ENCODE measurements at regions not wholly inside any gene's neighbourhood (a gene's known extent, or its start where the extent isn't known, plus 50 kb on each side); places are given as distances from the start of the nearest gene placed in this dataset.

- Histone ChIP-seq H3K27me3 (ENCODE audit: control insufficient read depth, insufficient read depth, low read length) (no peaks in the 10 kb centered on the region), H3K9ac (no peak overlapping the region), H3K4me2 (ENCODE audit: low read length) (no peak overlapping the region), H3K27ac (no peak overlapping the region), H3K79me2 (no peaks in the 10 kb centered on the region), H2AFZ (no peak overlapping the region), H3K4me1 (no peaks in the 10 kb centered on the region), H3K36me3 (ENCODE audit: control insufficient read depth, insufficient read depth, low read length) (no peaks in the 10 kb centered on the region), H3K4me3 (ENCODE audit: low read depth, low read length) (no peak overlapping the region), H3K9me3 (ENCODE audit: control insufficient read depth, low read length) (no peaks in the 10 kb centered on the region)
- no peak for TF ChIP-seq CTCF (IDR thresholded peaks at IDR 0.05)
Observed at GRCh38 chr1:217944550-217944949, 313.4 kb downstream of the SPATA17 start.

- no peaks in the 10 kb centered on the region for H3K9me3 ChIP-seq (ENCODE audit: control insufficient read depth, low read length)
- H3K27ac ChIP-seq = no peak overlapping the region
- H3K4me3 ChIP-seq (ENCODE audit: low read depth, low read length) = no peak overlapping the region
- no peaks in the 10 kb centered on the region for H3K36me3 ChIP-seq (ENCODE audit: control insufficient read depth, insufficient read depth, low read length)
- no peak for TF ChIP-seq CTCF (IDR thresholded peaks at IDR 0.05)
- H3K9ac ChIP-seq = no peak overlapping the region
- H3K27me3 ChIP-seq (ENCODE audit: control insufficient read depth, insufficient read depth, low read length) = no peaks in the 10 kb centered on the region
- no peak overlapping the region for H3K4me2 ChIP-seq (ENCODE audit: low read length)
- no peak overlapping the region for H2AFZ ChIP-seq
- no peaks in the 10 kb centered on the region for H3K79me2 ChIP-seq
- H3K4me1 ChIP-seq = no peaks in the 10 kb centered on the region
Observed at GRCh38 chr1:217946511-217946910, 315.4 kb downstream of the SPATA17 start.

- Histone ChIP-seq H3K27ac (no peak overlapping the region), H3K27me3 (ENCODE audit: control insufficient read depth, insufficient read depth, low read length) (no peaks in the 10 kb centered on the region), H3K9ac (no peak overlapping the region), H3K4me2 (ENCODE audit: low read length) (no peak overlapping the region), H3K4me1 (no peaks in the 10 kb centered on the region), H3K9me3 (ENCODE audit: control insufficient read depth, low read length) (no peaks in the 10 kb centered on the region), H3K36me3 (ENCODE audit: control insufficient read depth, insufficient read depth, low read length) (no peaks in the 10 kb centered on the region), H2AFZ (no peak overlapping the region), H3K4me3 (ENCODE audit: low read depth, low read length) (no peak overlapping the region), H3K79me2 (no peaks in the 10 kb centered on the region)
- TF ChIP-seq CTCF (IDR thresholded peaks at IDR 0.05) = no peak
Observed at GRCh38 chr1:217948741-217949140, 317.6 kb downstream of the SPATA17 start.

GRCh38 chr1:217953330-217953729 lies 322.2 kb downstream of the SPATA17 start:
- H3K27ac ChIP-seq = no peak overlapping the region
- H2AFZ ChIP-seq = no peak overlapping the region
- no peaks in the 10 kb centered on the region for H3K36me3 ChIP-seq (ENCODE audit: control insufficient read depth, insufficient read depth, low read length)
- no peak for TF ChIP-seq CTCF (IDR thresholded peaks at IDR 0.05)
- no peaks in the 10 kb centered on the region for H3K9me3 ChIP-seq (ENCODE audit: control insufficient read depth, low read length)
- H3K4me2 ChIP-seq (ENCODE audit: low read length) = no peak overlapping the region
- H3K4me3 ChIP-seq (ENCODE audit: low read depth, low read length) = no peak overlapping the region
- no peaks in the 10 kb centered on the region for H3K79me2 ChIP-seq
- no peaks in the 10 kb centered on the region for H3K4me1 ChIP-seq
- no peak overlapping the region for H3K9ac ChIP-seq
- no peaks in the 10 kb centered on the region for H3K27me3 ChIP-seq (ENCODE audit: control insufficient read depth, insufficient read depth, low read length)

GRCh38 chr1:217953922-217954321 lies 322.8 kb downstream of the SPATA17 start:
- Histone ChIP-seq H3K4me3 (ENCODE audit: low read depth, low read length) (no peak overlapping the region), H3K4me1 (no peaks in the 10 kb centered on the region), H3K27ac (no peak overlapping the region), H3K9ac (no peak overlapping the region), H3K36me3 (ENCODE audit: control insufficient read depth, insufficient read depth, low read length) (no peaks in the 10 kb centered on the region), H3K27me3 (ENCODE audit: control insufficient read depth, insufficient read depth, low read length) (no peaks in the 10 kb centered on the region), H3K4me2 (ENCODE audit: low read length) (no peak overlapping the region), H3K79me2 (no peaks in the 10 kb centered on the region), H2AFZ (no peak overlapping the region), H3K9me3 (ENCODE audit: control insufficient read depth, low read length) (no peaks in the 10 kb centered on the region)
- TF ChIP-seq CTCF (IDR thresholded peaks at IDR 0.05) = no peak
